ENCODE measurements at regions not wholly inside any gene's neighbourhood (a gene's known extent, or its start where the extent isn't known, plus 50 kb on each side); places are given as distances from the start of the nearest gene placed in this dataset.

DNA sequence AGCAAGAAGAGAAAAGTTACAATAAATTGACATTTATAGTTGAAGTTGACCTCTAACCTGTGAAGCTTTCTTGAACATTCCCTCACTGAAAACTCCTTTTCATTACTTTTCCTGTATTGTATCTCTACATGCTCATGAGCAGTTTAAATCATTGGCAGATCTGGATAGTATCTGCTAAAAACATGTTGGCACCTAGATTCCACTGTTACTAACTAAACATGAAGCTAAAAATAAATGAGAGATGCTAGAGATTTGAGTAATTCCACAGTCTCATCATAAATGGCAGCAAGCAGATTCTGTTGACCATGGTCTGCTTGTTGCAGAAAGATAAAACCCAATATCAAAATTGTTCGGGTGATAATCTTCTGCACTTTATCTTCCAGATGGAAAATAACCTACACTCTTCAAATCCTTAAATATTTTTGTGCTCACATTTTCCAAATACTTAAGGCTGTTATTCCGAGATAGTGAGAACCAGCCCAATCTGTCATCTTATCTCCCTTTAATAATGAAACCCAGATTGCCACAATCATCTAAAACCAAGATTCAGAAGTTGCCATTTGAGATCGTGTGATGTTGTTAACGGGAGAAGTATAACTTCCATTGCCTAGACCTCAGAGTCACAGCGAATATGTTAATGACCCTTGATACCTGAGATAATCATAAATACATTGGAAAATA lies 171.0 kb upstream of the DAAM1 start (continued):
- TF ChIP-seq, protein P1, sequence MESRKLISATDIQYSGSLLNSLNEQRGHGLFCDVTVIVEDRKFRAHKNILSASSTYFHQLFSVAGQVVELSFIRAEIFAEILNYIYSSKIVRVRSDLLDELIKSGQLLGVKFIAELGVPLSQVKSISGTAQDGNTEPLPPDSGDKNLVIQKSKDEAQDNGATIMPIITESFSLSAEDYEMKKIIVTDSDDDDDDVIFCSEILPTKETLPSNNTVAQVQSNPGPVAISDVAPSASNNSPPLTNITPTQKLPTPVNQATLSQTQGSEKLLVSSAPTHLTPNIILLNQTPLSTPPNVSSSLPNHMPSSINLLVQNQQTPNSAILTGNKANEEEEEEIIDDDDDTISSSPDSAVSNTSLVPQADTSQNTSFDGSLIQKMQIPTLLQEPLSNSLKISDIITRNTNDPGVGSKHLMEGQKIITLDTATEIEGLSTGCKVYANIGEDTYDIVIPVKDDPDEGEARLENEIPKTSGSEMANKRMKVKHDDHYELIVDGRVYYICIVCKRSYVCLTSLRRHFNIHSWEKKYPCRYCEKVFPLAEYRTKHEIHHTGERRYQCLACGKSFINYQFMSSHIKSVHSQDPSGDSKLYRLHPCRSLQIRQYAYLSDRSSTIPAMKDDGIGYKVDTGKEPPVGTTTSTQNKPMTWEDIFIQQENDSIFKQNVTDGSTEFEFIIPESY (IDR thresholded peaks at IDR 0.05; ENCODE audit: extremely low read depth, insufficient replicate concordance, low read length), result no peak
- TF ChIP-seq CBX3 (IDR thresholded peaks at IDR 0.05; ENCODE audit: low read depth) (no peak), POLR2AphosphoS5 (IDR thresholded peaks at IDR 0.05; ENCODE audit: low read depth, low read length) (no peak), CEBPB (IDR thresholded peaks at IDR 0.05; ENCODE audit: low read depth) (no peak)
- TF ChIP-seq, protein P2, sequence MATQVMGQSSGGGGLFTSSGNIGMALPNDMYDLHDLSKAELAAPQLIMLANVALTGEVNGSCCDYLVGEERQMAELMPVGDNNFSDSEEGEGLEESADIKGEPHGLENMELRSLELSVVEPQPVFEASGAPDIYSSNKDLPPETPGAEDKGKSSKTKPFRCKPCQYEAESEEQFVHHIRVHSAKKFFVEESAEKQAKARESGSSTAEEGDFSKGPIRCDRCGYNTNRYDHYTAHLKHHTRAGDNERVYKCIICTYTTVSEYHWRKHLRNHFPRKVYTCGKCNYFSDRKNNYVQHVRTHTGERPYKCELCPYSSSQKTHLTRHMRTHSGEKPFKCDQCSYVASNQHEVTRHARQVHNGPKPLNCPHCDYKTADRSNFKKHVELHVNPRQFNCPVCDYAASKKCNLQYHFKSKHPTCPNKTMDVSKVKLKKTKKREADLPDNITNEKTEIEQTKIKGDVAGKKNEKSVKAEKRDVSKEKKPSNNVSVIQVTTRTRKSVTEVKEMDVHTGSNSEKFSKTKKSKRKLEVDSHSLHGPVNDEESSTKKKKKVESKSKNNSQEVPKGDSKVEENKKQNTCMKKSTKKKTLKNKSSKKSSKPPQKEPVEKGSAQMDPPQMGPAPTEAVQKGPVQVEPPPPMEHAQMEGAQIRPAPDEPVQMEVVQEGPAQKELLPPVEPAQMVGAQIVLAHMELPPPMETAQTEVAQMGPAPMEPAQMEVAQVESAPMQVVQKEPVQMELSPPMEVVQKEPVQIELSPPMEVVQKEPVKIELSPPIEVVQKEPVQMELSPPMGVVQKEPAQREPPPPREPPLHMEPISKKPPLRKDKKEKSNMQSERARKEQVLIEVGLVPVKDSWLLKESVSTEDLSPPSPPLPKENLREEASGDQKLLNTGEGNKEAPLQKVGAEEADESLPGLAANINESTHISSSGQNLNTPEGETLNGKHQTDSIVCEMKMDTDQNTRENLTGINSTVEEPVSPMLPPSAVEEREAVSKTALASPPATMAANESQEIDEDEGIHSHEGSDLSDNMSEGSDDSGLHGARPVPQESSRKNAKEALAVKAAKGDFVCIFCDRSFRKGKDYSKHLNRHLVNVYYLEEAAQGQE (IDR thresholded peaks at IDR 0.05; ENCODE audit: low read depth), result no peak

DNA sequence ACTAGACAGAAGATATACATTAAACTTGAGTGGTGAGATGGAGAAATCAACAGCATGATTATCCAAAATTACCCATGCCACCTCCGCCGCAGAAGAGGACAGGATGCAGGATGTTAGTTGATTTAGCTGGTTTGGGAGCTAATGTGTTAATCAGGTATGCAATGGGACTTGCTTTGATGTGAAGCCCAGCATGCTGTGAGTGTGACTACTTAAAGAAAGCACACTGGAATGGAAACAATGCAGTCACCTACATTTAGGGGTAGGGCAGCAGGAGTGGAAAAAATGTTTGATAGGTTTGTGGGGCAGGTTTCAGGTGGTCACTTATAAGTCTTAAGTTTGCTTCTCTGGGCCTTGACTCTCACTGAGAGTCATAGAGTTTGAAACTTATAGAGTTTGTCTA lies 170.0 kb upstream of the DAAM1 start:
- intact Hi-C loops (cut with micrococcal nuclease), result no loop called here
- H3K9me3 ChIP-seq (ENCODE audit: control insufficient read depth in 1 of 2, insufficient read depth in 1 of 2, low read depth in 1 of 2, low read length in 2 of 2), result no peaks in the 10 kb centered on the region
- H3K79me2 ChIP-seq (ENCODE audit: insufficient read depth, low read length), result no peaks in the 10 kb centered on the region
- ChIA-PET CTCF (interaction anchor here (0.8 to 4.6 kb wide), 4 partner anchors 10 to 517 kb away, joined by 3 to 25 read pairs (median 7); partner anchors contain the start of gene DACT1), POLR2A (no interaction called here), RAD21 (ENCODE audit: low non-redundant PET in 1 of 2, low total read pairs in 2 of 2, uncharacterized antibody in 2 of 2, unreplicated experiment in 2 of 2) (no interaction called here)
- H3K9ac ChIP-seq (ENCODE audit: low read length), result no peak overlapping the region
- TF ChIP-seq POLR2A (IDR thresholded peaks at IDR 0.05; ENCODE audit: borderline replicate concordance, extremely low read depth, insufficient read depth, insufficient read length), result no peak
- TF ChIP-seq, protein P3, sequence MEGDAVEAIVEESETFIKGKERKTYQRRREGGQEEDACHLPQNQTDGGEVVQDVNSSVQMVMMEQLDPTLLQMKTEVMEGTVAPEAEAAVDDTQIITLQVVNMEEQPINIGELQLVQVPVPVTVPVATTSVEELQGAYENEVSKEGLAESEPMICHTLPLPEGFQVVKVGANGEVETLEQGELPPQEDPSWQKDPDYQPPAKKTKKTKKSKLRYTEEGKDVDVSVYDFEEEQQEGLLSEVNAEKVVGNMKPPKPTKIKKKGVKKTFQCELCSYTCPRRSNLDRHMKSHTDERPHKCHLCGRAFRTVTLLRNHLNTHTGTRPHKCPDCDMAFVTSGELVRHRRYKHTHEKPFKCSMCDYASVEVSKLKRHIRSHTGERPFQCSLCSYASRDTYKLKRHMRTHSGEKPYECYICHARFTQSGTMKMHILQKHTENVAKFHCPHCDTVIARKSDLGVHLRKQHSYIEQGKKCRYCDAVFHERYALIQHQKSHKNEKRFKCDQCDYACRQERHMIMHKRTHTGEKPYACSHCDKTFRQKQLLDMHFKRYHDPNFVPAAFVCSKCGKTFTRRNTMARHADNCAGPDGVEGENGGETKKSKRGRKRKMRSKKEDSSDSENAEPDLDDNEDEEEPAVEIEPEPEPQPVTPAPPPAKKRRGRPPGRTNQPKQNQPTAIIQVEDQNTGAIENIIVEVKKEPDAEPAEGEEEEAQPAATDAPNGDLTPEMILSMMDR (IDR thresholded peaks at IDR 0.05 in 2 of 3, conservative IDR thresholded peaks at IDR 0.05 in 1 of 3; ENCODE audit: borderline replicate concordance in 1 of 3, insufficient read depth in 1 of 3, low read depth in 2 of 3, low read length in 2 of 3), result no peak
- no peak for TF ChIP-seq SRF (IDR thresholded peaks at IDR 0.05; ENCODE audit: low read depth)
- TF ChIP-seq CBX3 (IDR thresholded peaks at IDR 0.05; ENCODE audit: low read depth), result no peak
- TF ChIP-seq ZNF274 (IDR thresholded peaks at IDR 0.05; ENCODE audit: low read depth, low read length), result no peak
- TF ChIP-seq, protein P2 (IDR thresholded peaks at IDR 0.05; ENCODE audit: low read depth), result no peak
- no peak for TF ChIP-seq SP1 (IDR thresholded peaks at IDR 0.05; ENCODE audit: low read depth)
- no peak for TF ChIP-seq FOSL1 (IDR thresholded peaks at IDR 0.05; ENCODE audit: low read depth)
- TF ChIP-seq RAD21 (IDR thresholded peaks at IDR 0.05; ENCODE audit: low read depth), result no peak
- no peak overlapping the region for H3K4me2 ChIP-seq (ENCODE audit: low read length)
- no peaks in the 10 kb centered on the region for H4K20me1 ChIP-seq (ENCODE audit: insufficient read depth)
- no peak for ATAC-seq
- H3K27ac ChIP-seq (ENCODE audit: low read depth, low read length), result no peak overlapping the region
- no peak for DNase-seq (ENCODE audit: low read depth, low spot score)
- no peaks in the 10 kb centered on the region for H3K4me1 ChIP-seq (ENCODE audit: control insufficient read depth in 1 of 2, insufficient read depth in 2 of 2, low read length in 2 of 2)
- H3K27me3 ChIP-seq (ENCODE audit: insufficient read depth, low read length), result no peaks in the 10 kb centered on the region
- BruUV-seq (replicated peaks), result no TSS peak
- H3K4me3 ChIP-seq (replicated peaks in 1 of 2; ENCODE audit: low read depth in 1 of 2, low read length in 2 of 2), result no peak overlapping the region
- H3K9me2 ChIP-seq (ENCODE audit: insufficient read depth), result no peaks in the 10 kb centered on the region
- no peak overlapping the region for H2AFZ ChIP-seq (ENCODE audit: low read depth, low read length, poor library complexity, severe bottlenecking)
- H3K36me3 ChIP-seq (ENCODE audit: control insufficient read depth in 1 of 2, insufficient read depth in 2 of 2, low read length in 2 of 2), result no peaks in the 10 kb centered on the region
